Stimulated activated CD4-positive, alpha-beta T cell treated with anti-CD3 and anti-CD28 coated beads, Interleukin-2, amount 100 ng/mL, for 48 hours (primary cell): ENCODE measurements at regions not wholly inside any gene's neighbourhood (a gene's known extent, or its start where the extent isn't known, plus 50 kb on each side); places are given as distances from the start of the nearest gene placed in this dataset.
"Not testable (repeated sequence)": the region's sequence is repeated elsewhere in the genome, so short reads cannot be mapped to it uniquely, and the experiment has no call there.

Source experiments
- DNase-seq, 2 donors: peaks; one replicate each; pipeline ENCODE4 v3.0.0-alpha.2; 2020

GRCh38 chr5:135110785-135111596 lies 77.0 kb upstream of the PITX1 start:
- no peak for DNase-seq

GRCh38 chr5:135108992-135109391 lies 75.0 kb upstream of the PITX1 start:
- no peak for DNase-seq

GRCh38 chr5:135108569-135108968 lies 74.5 kb upstream of the PITX1 start:
- no peak for DNase-seq

- DNase-seq = no peak
These were observed 74.0 kb upstream of the PITX1 start for GRCh38 chr5:135107986-135108385.

- no peak for DNase-seq
These were observed 72.8 kb upstream of the PITX1 start for GRCh38 chr5:135106610-135107471.

GRCh38 chr5:135106136-135106535 lies 72.1 kb upstream of the PITX1 start:
- DNase-seq = no peak

- DNase-seq = no peak
These were observed 71.1 kb upstream of the PITX1 start for GRCh38 chr5:135105105-135105484.

GRCh38 chr5:135103575-135103853 lies 69.5 kb upstream of the PITX1 start:
- no peak for DNase-seq

GRCh38 chr5:135102716-135103574 lies 68.9 kb upstream of the PITX1 start:
- DNase-seq = no peak

GRCh38 chr5:135100431-135100830 lies 66.4 kb upstream of the PITX1 start:
- no peak for DNase-seq

GRCh38 chr5:135100011-135100410 lies 66.0 kb upstream of the PITX1 start:
- DNase-seq = no peak

GRCh38 chr5:135097390-135097789 lies 63.4 kb upstream of the PITX1 start:
- no peak for DNase-seq

GRCh38 chr5:135095871-135096270 lies 61.8 kb upstream of the PITX1 start:
- DNase-seq = no peak

- DNase-seq = no peak
These were observed 61.2 kb upstream of the PITX1 start for GRCh38 chr5:135095052-135095715.

GRCh38 chr5:135094339-135095051 lies 60.5 kb upstream of the PITX1 start:
- DNase-seq = no peak

GRCh38 chr5:135093483-135093882 lies 59.5 kb upstream of the PITX1 start:
- not testable (repeated sequence) for DNase-seq

- DNase-seq = no peak
These were observed 58.4 kb upstream of the PITX1 start for GRCh38 chr5:135092476-135092875.

- no peak for DNase-seq
These were observed 57.3 kb upstream of the PITX1 start for GRCh38 chr5:135091286-135091685.

GRCh38 chr5:135089912-135090311 lies 55.9 kb upstream of the PITX1 start:
- DNase-seq = no peak

GRCh38 chr5:135088911-135089310 lies 54.9 kb upstream of the PITX1 start:
- no peak for DNase-seq

GRCh38 chr5:135087950-135088349 lies 53.9 kb upstream of the PITX1 start:
- DNase-seq = no peak
